ENCODE measurements at regions not wholly inside any gene's neighbourhood (a gene's known extent, or its start where the extent isn't known, plus 50 kb on each side); places are given as distances from the start of the nearest gene placed in this dataset.

GRCh38 chr2:236376566-236377244, 112.5 kb upstream of the ASB18 start:
- TF ChIP-seq, protein P1, sequence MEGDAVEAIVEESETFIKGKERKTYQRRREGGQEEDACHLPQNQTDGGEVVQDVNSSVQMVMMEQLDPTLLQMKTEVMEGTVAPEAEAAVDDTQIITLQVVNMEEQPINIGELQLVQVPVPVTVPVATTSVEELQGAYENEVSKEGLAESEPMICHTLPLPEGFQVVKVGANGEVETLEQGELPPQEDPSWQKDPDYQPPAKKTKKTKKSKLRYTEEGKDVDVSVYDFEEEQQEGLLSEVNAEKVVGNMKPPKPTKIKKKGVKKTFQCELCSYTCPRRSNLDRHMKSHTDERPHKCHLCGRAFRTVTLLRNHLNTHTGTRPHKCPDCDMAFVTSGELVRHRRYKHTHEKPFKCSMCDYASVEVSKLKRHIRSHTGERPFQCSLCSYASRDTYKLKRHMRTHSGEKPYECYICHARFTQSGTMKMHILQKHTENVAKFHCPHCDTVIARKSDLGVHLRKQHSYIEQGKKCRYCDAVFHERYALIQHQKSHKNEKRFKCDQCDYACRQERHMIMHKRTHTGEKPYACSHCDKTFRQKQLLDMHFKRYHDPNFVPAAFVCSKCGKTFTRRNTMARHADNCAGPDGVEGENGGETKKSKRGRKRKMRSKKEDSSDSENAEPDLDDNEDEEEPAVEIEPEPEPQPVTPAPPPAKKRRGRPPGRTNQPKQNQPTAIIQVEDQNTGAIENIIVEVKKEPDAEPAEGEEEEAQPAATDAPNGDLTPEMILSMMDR (IDR thresholded peaks at IDR 0.05; ENCODE audit: insufficient read depth, low read length), result no peak
- no peak for TF ChIP-seq GABPA (IDR thresholded peaks at IDR 0.05; ENCODE audit: low read depth)

All from HL-60 (cell line).